HCT116 (cell line): ENCODE measurements at regions not wholly inside any gene's neighbourhood (a gene's known extent, or its start where the extent isn't known, plus 50 kb on each side); places are given as distances from the start of the nearest gene placed in this dataset.

Source experiments
- CEBPB ChIP-seq: IDR thresholded peaks from 2 replicates; pipeline ENCODE4 v1.6.1; 2012; ENCODE audit warnings: low read depth
- ELF1 ChIP-seq: IDR thresholded peaks from 2 replicates; pipeline ENCODE4 v1.6.1; 2012; ENCODE audit warnings: low read depth, borderline replicate concordance
- EZH2 ChIP-seq: fragments of 200-600 bp; sonication (generic); IDR thresholded peaks from 2 replicates; pipeline ENCODE4 v1.6.1; 2017; ENCODE audit warnings: antibody characterized with exemption, mixed run types
- EZH2phosphoT487 ChIP-seq: fragments of 200-600 bp; IDR thresholded peaks from 2 replicates; pipeline ENCODE4 v1.6.1; 2018; ENCODE audit warnings: antibody characterized with exemption, borderline replicate concordance
- JUND ChIP-seq: IDR thresholded peaks from 2 replicates; pipeline ENCODE4 v1.6.1; 2012
- SRF ChIP-seq: IDR thresholded peaks from 2 replicates; pipeline ENCODE4 v1.6.1; 2012; ENCODE audit warnings: low read depth
- TCF7L2 ChIP-seq: IDR thresholded peaks from 2 replicates; pipeline ENCODE4 v1.7.0; 2011; ENCODE audit warnings: borderline replicate concordance, inconsistent platforms; ENCODE audit not compliant: insufficient read depth, insufficient read length; ENCODE audit errors: extremely low read depth
- YY1 ChIP-seq: IDR thresholded peaks from 2 replicates; pipeline ENCODE4 v1.6.1; 2011; ENCODE audit warnings: low read length, low read depth, moderate library complexity, mild to moderate bottlenecking; ENCODE audit not compliant: insufficient replicate concordance; ENCODE audit errors: extremely low read depth
- ZNF274 ChIP-seq: fragments of 200-500 bp; sonication (Bioruptor generic); IDR thresholded peaks from 2 replicates; pipeline ENCODE4 v1.6.1; 2014; ENCODE audit warnings: mild to moderate bottlenecking, low read depth, low read length, inconsistent platforms
- TF ChIP-seq, protein P1 (sequence below), 3 experiments: fragments of 200-600 bp in 1 of 3; sonication (generic) in 1 of 3; IDR thresholded peaks in 2 of 3; conservative IDR thresholded peaks in 1 of 3; 2 replicates each; pipeline ENCODE4 v1.5.1; 2012 to 2017; ENCODE audit warnings: low read depth in 2 of 3, low read length in 2 of 3, antibody characterized with exemption in 1 of 3, borderline replicate concordance in 1 of 3, control low read depth in 1 of 3, mild to moderate bottlenecking in 1 of 3, mixed read lengths in 1 of 3, mixed run types in 1 of 3, moderate library complexity in 1 of 3; ENCODE audit not compliant: insufficient read depth in 1 of 3
- TF ChIP-seq, protein P2 (sequence below): IDR thresholded peaks from 2 replicates; pipeline ENCODE4 v1.6.1; 2012; ENCODE audit warnings: low read depth
- TF ChIP-seq, protein P3 (sequence below): IDR thresholded peaks from 2 replicates; pipeline ENCODE4 v1.6.1; 2012

DNA sequence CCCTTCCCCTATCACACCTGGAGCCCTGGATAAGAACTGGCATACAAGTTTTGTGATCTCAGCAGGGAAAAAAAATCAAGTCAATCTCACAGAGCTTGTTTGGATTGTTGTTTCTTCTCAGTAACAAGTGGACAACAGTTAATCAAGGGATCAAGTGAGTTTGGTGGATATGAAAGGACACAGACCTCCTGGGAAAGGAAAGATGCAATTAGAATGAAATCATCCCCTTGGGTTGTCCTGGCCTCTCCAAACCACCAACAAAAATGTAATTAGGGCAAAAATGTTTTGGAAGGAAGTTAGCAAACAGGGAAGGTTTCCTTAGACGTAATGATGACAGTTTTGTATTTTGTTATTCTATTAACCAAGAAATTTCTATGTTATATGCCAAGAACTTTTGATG lies 99.1 kb upstream of the PRDM1 start:
- TF ChIP-seq, protein P1, sequence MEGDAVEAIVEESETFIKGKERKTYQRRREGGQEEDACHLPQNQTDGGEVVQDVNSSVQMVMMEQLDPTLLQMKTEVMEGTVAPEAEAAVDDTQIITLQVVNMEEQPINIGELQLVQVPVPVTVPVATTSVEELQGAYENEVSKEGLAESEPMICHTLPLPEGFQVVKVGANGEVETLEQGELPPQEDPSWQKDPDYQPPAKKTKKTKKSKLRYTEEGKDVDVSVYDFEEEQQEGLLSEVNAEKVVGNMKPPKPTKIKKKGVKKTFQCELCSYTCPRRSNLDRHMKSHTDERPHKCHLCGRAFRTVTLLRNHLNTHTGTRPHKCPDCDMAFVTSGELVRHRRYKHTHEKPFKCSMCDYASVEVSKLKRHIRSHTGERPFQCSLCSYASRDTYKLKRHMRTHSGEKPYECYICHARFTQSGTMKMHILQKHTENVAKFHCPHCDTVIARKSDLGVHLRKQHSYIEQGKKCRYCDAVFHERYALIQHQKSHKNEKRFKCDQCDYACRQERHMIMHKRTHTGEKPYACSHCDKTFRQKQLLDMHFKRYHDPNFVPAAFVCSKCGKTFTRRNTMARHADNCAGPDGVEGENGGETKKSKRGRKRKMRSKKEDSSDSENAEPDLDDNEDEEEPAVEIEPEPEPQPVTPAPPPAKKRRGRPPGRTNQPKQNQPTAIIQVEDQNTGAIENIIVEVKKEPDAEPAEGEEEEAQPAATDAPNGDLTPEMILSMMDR (IDR thresholded peaks at IDR 0.05 in 2 of 3, conservative IDR thresholded peaks at IDR 0.05 in 1 of 3; ENCODE audit: borderline replicate concordance in 1 of 3, insufficient read depth in 1 of 3, low read depth in 2 of 3, low read length in 2 of 3) = no peak
- TF ChIP-seq YY1 (no peak), EZH2phosphoT487 (no peak), ELF1 (no peak), EZH2 (no peak), ZNF274 (no peak), JUND (no peak), CEBPB (no peak), SRF (no peak), TCF7L2 (no peak)
- TF ChIP-seq, protein P2, sequence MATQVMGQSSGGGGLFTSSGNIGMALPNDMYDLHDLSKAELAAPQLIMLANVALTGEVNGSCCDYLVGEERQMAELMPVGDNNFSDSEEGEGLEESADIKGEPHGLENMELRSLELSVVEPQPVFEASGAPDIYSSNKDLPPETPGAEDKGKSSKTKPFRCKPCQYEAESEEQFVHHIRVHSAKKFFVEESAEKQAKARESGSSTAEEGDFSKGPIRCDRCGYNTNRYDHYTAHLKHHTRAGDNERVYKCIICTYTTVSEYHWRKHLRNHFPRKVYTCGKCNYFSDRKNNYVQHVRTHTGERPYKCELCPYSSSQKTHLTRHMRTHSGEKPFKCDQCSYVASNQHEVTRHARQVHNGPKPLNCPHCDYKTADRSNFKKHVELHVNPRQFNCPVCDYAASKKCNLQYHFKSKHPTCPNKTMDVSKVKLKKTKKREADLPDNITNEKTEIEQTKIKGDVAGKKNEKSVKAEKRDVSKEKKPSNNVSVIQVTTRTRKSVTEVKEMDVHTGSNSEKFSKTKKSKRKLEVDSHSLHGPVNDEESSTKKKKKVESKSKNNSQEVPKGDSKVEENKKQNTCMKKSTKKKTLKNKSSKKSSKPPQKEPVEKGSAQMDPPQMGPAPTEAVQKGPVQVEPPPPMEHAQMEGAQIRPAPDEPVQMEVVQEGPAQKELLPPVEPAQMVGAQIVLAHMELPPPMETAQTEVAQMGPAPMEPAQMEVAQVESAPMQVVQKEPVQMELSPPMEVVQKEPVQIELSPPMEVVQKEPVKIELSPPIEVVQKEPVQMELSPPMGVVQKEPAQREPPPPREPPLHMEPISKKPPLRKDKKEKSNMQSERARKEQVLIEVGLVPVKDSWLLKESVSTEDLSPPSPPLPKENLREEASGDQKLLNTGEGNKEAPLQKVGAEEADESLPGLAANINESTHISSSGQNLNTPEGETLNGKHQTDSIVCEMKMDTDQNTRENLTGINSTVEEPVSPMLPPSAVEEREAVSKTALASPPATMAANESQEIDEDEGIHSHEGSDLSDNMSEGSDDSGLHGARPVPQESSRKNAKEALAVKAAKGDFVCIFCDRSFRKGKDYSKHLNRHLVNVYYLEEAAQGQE = no peak
- TF ChIP-seq, protein P3, sequence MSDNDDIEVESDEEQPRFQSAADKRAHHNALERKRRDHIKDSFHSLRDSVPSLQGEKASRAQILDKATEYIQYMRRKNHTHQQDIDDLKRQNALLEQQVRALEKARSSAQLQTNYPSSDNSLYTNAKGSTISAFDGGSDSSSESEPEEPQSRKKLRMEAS = no peak
